ENCODE measurements at regions not wholly inside any gene's neighbourhood (a gene's known extent, or its start where the extent isn't known, plus 50 kb on each side); places are given as distances from the start of the nearest gene placed in this dataset.

DNA sequence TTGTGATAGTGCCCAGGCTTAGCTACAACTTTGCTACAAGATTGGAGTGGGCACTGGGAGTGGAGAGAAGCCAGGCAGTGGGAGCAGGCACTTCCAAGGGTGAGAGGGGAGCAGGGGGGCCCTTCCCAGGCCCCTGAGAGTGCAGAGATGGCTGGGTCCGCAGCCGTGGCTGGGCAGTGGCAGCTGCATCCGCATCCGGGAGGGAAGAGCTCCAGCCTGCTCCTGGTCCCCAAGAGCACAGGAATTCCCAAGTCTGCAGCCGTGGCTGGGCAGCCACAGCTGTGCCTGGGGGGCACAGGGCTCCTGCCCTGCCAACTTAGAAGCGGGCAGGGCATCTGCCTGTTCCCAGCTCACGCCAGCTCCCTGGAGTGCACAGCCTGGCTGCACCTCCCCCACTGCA is 124.1 kb upstream of the POM121L12 start:
- no peak overlapping the region for H2BK5ac ChIP-seq (ENCODE audit: low read depth, low read length)
- ChIA-PET CTCF (ENCODE audit: partially characterized antibody) (interaction anchor here (0.6 kb wide), 1 partner anchor 23 kb away, joined by 3 read pairs; no protein-coding TSS in a partner anchor), POLR2A (ENCODE audit: partially characterized antibody) (no interaction called here)
- no peaks in the 10 kb centered on the region for H3K4me1 ChIP-seq (replicated peaks in 1 of 4; ENCODE audit: control insufficient read depth in 3 of 4, insufficient read depth in 4 of 4, low read length in 3 of 4)
- WGBS, 2 experiments (ENCODE audit: extremely low coverage in 1 of 2, insufficient coverage in 1 of 2, insufficient read length in 1 of 2, insufficient replicate concordance in 2 of 2, low coverage in 1 of 2, low lambda C conversion rate in 2 of 2, missing lambda C conversion rate in 1 of 2) = 97% methylated on average over 7 of the region's 7 CpGs; no CpG with 5 or more reads in 1 of the 2 experiments
- H3K79me2 ChIP-seq (ENCODE audit: control insufficient read depth in 1 of 2, insufficient read depth in 2 of 2, low read length in 2 of 2) = no peaks in the 10 kb centered on the region
- H2BK20ac ChIP-seq (ENCODE audit: low read length) = no peak overlapping the region
- H3K27me3 ChIP-seq (replicated peaks in 1 of 4; ENCODE audit: control insufficient read depth in 3 of 4, extremely low read depth in 1 of 4, insufficient read depth in 3 of 4, low read length in 3 of 4) = no peaks in the 10 kb centered on the region
- no peak overlapping the region for H4K91ac ChIP-seq (replicated peaks; ENCODE audit: insufficient read length, low read length)
- H2AK5ac ChIP-seq (ENCODE audit: low read depth, low read length) = no peak overlapping the region
- H3K79me1 ChIP-seq (ENCODE audit: low read depth, low read length) = no peaks in the 10 kb centered on the region
- FAIRE-seq (no peak), DNase-seq (ENCODE audit: low read depth in 1 of 2, low spot score in 2 of 2) (no peak)
- no peaks in the 10 kb centered on the region for H3K36me3 ChIP-seq (ENCODE audit: control insufficient read depth in 2 of 4, insufficient read depth in 4 of 4, low read length in 3 of 4)
- H3K18ac ChIP-seq (ENCODE audit: extremely low read depth, low read length) = no peak overlapping the region
- TF ChIP-seq POLR2A (IDR thresholded peaks at IDR 0.05; ENCODE audit: control extremely low read depth in 1 of 2, low read depth in 2 of 2, low read length in 2 of 2) (no peak), JUN (IDR thresholded peaks at IDR 0.05; ENCODE audit: low read depth, low read length) (no peak), BCL11A (IDR thresholded peaks at IDR 0.05; ENCODE audit: low read depth in 2 of 2, low read length in 2 of 2) (no peak), PHF8 (conservative IDR thresholded peaks at IDR 0.05; ENCODE audit: low read depth, low read length) (no peak), YY1 (IDR thresholded peaks at IDR 0.05; ENCODE audit: low read depth, low read length) (no peak), RBBP5 (IDR thresholded peaks at IDR 0.05; ENCODE audit: borderline replicate concordance, low read depth, low read length) (no peak), EP300 (IDR thresholded peaks at IDR 0.05; ENCODE audit: borderline replicate concordance in 1 of 2, low read depth in 2 of 2, low read length in 2 of 2) (no peak), CHD2 (IDR thresholded peaks at IDR 0.05; ENCODE audit: low read length) (no peak), SIRT6 (IDR thresholded peaks at IDR 0.05; ENCODE audit: low read length) (no peak), ZNF274 (IDR thresholded peaks at IDR 0.05; ENCODE audit: borderline replicate concordance, extremely low read depth, low read length) (no peak), SP2 (IDR thresholded peaks at IDR 0.05; ENCODE audit: low read length) (no peak), SP1 (IDR thresholded peaks at IDR 0.05; ENCODE audit: low read depth, low read length) (no peak), SIN3A (conservative IDR thresholded peaks at IDR 0.05 in 1 of 2, IDR thresholded peaks at IDR 0.05 in 1 of 2; ENCODE audit: low read depth in 1 of 2, low read length in 2 of 2) (no peak), SUZ12 (IDR thresholded peaks at IDR 0.05; ENCODE audit: low read length) (no peak)
- TF ChIP-seq, protein P1, sequence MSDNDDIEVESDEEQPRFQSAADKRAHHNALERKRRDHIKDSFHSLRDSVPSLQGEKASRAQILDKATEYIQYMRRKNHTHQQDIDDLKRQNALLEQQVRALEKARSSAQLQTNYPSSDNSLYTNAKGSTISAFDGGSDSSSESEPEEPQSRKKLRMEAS (IDR thresholded peaks at IDR 0.05) = no peak
- H4K20me1 ChIP-seq (replicated peaks in 1 of 2; ENCODE audit: control insufficient read depth in 1 of 2, insufficient read depth in 2 of 2, low read length in 2 of 2) = no peaks in the 10 kb centered on the region
- H3K23ac ChIP-seq (ENCODE audit: insufficient read length) = no peak overlapping the region
- H4K8ac ChIP-seq (ENCODE audit: extremely low read depth, insufficient read depth, low read length) = no peak overlapping the region
- no peak overlapping the region for H3K56ac ChIP-seq (replicated peaks; ENCODE audit: insufficient read length, low read depth, low read length)
- no peak overlapping the region for H2AFZ ChIP-seq (ENCODE audit: low read length)
- H2BK12ac ChIP-seq (ENCODE audit: low read depth, low read length) = no peak overlapping the region
- H2BK15ac ChIP-seq (ENCODE audit: low read length) = no peak overlapping the region
- no peak overlapping the region for H3K27ac ChIP-seq (ENCODE audit: low read depth, low read length)
- H3K4me2 ChIP-seq (ENCODE audit: insufficient read depth in 1 of 2, low read depth in 2 of 2, low read length in 2 of 2) = no peak overlapping the region
- H3K9me3 ChIP-seq (ENCODE audit: insufficient read depth in 2 of 2, low read depth in 1 of 2, low read length in 1 of 2) = peaks cover 13 to 16% of the 10 kb centered on the region in 2 experiments
- H2BK120ac ChIP-seq (replicated peaks; ENCODE audit: low read depth, low read length) = no peak overlapping the region
- H3K23me2 ChIP-seq (ENCODE audit: low read depth, low read length) = no peaks in the 10 kb centered on the region
- no peak overlapping the region for H3K14ac ChIP-seq (ENCODE audit: insufficient read length)
- no peak overlapping the region for H4K5ac ChIP-seq (ENCODE audit: insufficient read length, low read depth, low read length)
- H3K9ac ChIP-seq (replicated peaks in 1 of 4; ENCODE audit: extremely low read depth in 1 of 4, low read depth in 3 of 4, low read length in 3 of 4) = no peak overlapping the region
- no peak overlapping the region for H3K4me3 ChIP-seq (ENCODE audit: extremely low read depth in 1 of 4, insufficient read depth in 2 of 4, low read depth in 3 of 4, low read length in 4 of 4)
- H3K4ac ChIP-seq (replicated peaks; ENCODE audit: insufficient read length, low read depth, low read length) = no peak overlapping the region

All from H1 (cell line).